T-helper 2 cell (primary cell): ENCODE measurements at regions not wholly inside any gene's neighbourhood (a gene's known extent, or its start where the extent isn't known, plus 50 kb on each side); places are given as distances from the start of the nearest gene placed in this dataset.
"Not testable (repeated sequence)": the region's sequence is repeated elsewhere in the genome, so short reads cannot be mapped to it uniquely, and the experiment has no call there.

Source experiments
- DNase-seq, 5 experiments: peaks; one replicate each; pipeline versions ENCODE4 v3.0.0 to v3.0.0-alpha.2; 2012 to 2022

- no peak for DNase-seq
These were observed 57.3 kb upstream of the PRSS12 start for GRCh38 chr4:118410138-118410537.

DNA sequence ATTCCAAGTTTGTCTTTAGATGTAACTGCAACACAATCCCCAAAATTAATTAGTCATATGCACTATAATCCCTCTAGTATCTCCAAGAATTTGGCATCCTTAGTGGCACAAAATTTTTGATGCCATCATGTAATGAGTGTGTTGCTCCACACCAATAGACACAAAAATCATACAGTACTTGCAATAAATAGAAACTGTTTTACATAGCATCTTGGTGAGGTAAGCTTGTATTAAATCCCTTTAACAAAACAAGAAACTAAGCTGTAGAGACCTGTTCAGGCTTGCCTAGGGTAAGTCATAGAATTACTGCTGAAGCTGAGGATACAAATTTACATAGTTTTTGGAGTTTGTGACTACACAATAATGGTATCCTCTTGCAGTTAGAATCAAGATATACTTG is 64.5 kb upstream of the PRSS12 start:
- no peak for DNase-seq

DNA sequence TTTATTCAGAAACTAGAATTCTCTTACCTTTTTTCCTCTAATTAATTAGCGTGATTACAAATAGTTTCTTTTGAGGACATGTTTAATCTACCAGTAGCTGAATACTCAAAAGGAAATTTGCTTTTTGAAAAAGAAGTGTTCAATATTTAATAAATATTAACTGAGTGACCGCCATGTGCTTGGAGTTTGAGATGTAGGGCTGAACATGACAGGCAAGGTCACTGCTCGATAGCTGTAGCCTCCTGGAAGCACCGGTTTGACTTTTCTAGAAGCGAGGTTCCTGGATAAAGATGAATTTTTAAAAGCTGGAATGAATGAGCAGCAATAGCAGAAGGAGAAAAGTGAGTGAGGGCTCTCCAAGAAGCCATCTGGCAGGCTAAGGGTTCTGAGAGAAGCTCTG is 65.0 kb upstream of the PRSS12 start:
- DNase-seq: not testable (repeated sequence)

GRCh38 chr4:118418396-118418795 is 65.6 kb upstream of the PRSS12 start:
- not testable (repeated sequence) for DNase-seq

- DNase-seq: not testable (repeated sequence)
These were observed 66.8 kb upstream of the PRSS12 start for GRCh38 chr4:118419626-118420025.

GRCh38 chr4:118424062-118424461 is 71.3 kb upstream of the PRSS12 start:
- DNase-seq: peak in 3 of 5 experiments; percentile 1 to 66 (median 5)

DNA sequence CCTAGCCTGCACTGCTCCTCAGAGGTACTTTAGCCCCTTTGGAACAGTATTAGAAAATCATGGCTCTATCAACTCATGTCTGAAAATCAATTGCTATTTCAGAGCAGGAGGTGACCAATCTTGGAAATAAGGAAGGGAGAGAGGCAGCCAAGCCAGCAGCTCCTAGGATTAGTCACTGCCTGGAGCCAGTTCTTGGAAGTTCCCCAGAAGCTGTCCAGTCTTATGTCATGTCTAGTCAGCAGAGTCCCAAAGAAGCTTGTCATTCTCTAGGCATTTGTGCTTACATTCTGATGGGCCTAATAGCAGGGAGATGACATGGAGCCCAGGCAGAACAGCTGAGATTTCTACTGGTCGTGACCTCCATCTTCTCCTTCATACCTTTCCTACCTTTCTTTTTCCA is 76.1 kb upstream of the PRSS12 start:
- DNase-seq: not testable (repeated sequence)

DNA sequence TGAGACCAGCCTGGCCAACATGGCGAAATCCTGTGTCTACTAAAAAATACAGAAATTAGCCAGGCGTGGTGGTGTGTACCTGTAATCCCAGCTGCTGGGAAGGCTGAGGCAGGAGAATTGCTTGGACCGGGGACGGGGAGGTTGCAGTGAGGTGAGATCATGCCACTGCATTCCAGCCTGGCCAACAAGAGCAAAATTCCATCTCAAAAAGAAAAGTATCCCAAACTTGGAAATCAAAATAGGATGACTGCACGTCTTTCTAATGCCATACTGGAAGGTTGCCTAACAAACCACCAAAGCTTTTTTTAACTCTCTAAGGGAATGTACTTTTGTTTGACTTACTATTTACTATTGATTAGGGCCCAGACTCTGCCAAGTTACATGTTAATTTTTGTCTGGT is 79.6 kb upstream of the PRSS12 start:
- DNase-seq: not testable (repeated sequence)

GRCh38 chr4:118433612-118434375 is 81.0 kb upstream of the PRSS12 start:
- not testable (repeated sequence) for DNase-seq

DNA sequence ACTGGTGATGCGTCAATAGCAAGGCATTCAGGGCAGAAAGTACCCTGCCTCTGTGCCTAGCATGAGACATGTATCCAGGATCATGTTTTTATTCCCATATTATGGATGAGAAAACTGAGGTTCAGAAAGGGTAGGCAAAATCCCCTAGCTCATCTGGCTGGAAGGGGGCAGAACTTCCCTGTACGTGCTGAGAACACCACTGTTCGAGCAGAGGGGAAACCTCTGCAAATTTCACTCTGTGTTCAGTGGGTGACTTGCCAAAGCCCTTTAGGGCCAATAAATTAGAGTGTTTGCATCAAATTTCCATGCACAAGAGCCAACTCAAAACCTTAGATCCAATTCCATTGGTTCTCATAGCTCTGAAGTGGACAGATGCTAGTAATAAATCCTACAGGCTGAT is 82.6 kb upstream of the PRSS12 start:
- DNase-seq: not testable (repeated sequence)

GRCh38 chr4:118442115-118442837 is 89.5 kb upstream of the PRSS12 start:
- DNase-seq: not testable (repeated sequence)

- not testable (repeated sequence) for DNase-seq
These were observed 94.6 kb upstream of the PRSS12 start for GRCh38 chr4:118447397-118447796.

GRCh38 chr4:118454857-118455256 is 102.1 kb upstream of the PRSS12 start:
- not testable (repeated sequence) for DNase-seq

DNA sequence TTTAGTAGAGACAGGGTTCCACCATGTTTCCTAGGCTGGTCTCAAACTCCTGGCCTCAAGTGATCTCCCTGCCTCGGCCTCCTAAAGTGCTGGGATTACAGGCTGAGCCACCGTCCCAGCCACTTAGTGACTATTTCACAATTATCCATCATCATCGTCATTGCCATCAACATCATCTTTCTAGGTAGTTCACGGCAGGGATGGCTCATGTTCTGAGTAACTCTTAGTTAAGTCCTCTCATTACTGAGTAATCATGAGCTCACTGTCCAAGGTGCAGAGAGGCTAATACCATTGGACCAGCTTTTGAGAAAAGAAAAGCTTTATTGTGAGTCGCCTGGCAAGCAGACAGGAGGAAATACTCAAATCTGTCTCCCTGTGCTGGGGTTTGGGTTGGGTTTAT is 108.6 kb upstream of the PRSS12 start:
- DNase-seq: not testable (repeated sequence)

- DNase-seq: not testable (repeated sequence)
These were observed 113.0 kb upstream of the PRSS12 start for GRCh38 chr4:118465831-118466230.

- not testable (repeated sequence) for DNase-seq
These were observed 121.3 kb upstream of the PRSS12 start for GRCh38 chr4:118474001-118474626.

- DNase-seq: not testable (repeated sequence)
These were observed 122.0 kb upstream of the PRSS12 start for GRCh38 chr4:118474771-118475170.

GRCh38 chr4:118475901-118476300 is 123.1 kb upstream of the PRSS12 start:
- DNase-seq: not testable (repeated sequence)

- DNase-seq: not testable (repeated sequence)
These were observed 125.0 kb upstream of the PRSS12 start for GRCh38 chr4:118477826-118478225.

DNA sequence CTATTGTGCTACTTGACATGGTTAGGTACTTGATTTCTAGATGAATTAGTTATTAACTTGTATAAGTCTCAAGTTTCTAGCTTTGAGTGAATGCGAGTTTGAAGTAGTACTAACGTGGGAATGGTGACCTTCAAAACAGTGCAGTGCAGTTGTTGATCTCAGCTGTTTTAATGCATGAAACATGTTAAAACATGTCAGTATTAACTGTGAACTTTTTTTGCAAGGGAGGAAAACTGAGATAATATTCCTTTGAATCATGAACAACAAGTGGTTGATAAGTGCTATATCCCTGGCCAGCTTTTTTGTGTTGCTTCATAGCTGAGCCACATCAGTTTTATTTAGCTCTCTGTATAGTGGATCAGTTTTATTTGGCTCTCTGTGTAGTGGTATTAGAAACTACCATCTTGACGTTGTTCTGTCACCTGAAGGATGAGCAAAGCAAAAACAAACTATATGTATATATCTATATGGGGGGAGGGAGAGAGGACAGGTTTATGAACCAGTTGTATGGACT is 133.1 kb upstream of the PRSS12 start:
- DNase-seq: not testable (repeated sequence)

DNA sequence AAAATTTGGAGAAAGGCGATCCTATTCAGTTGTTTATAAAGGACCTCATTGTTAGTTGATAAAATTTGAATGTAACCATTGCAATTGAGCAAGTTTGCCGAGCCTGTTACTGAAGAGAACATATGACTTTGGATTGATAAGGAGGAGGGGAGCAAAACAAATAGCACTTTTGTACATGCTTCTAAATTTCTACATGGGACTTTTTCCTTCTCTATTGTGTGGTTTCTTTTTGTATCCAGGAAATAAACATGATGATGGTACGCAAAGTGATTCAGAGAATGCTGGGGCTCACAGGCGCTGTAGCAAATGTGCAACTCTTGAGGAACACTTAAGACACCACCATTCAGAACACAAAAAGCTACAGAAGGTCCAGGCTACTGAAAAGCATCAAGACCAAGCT is 140.2 kb upstream of the PRSS12 start:
- DNase-seq: not testable (repeated sequence)

GRCh38 chr4:118494437-118494836 is 141.6 kb upstream of the PRSS12 start:
- not testable (repeated sequence) for DNase-seq

GRCh38 chr4:118502967-118503366 is 150.2 kb upstream of the PRSS12 start:
- DNase-seq: not testable (repeated sequence)
